CD4-positive, alpha-beta T cell treated with Interleukin-6 for 4 hours (primary cell): ENCODE measurements at regions not wholly inside any gene's neighbourhood (a gene's known extent, or its start where the extent isn't known, plus 50 kb on each side); places are given as distances from the start of the nearest gene placed in this dataset.

Experiments
- DNase-seq: peaks from one replicate; pipeline ENCODE4 v3.0.0-alpha.2; 2020; ENCODE audit warnings: mixed read lengths

- DNase-seq = no peak
Measured at GRCh38 chr2:146532509-146533147, 1312.2 kb upstream of the ACVR2A start.

DNA sequence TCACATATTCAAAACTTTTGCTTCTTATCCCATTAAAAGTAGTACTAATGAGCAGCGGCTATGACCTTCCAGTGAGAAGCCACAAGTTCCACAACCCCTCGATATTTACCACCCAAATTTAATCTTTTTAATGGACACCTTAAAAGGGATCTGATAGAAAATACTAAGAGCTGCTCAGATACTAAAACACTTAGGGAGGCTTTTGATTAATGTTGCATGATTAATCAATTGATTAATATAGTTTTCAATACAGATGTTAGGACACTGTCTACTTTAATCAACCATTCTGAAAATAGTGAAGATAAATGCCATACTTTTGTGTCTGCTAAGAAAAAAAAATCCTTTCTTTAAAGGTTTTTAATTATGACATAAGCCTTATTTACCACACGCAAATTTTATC is 1312.8 kb upstream of the ACVR2A start:
- no peak for DNase-seq

DNA sequence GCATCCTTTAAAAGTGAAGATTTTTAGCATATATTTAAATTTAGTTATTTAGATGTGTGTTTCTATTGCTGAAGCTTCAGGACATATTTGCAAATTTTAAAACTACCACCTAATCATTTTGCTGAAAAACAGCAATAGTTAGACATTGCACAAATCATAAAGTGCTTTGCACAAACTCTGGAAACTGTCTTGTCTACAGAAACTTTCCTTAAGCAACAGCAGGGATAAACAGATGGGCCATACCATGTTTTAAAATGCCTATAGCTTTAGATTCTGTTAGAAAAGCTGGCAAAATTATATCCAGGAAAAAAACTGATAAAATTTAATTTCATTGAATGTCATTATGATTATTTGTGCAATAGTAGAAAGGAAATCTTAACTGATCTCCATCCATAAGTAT is 1313.9 kb upstream of the ACVR2A start:
- no peak for DNase-seq

DNA sequence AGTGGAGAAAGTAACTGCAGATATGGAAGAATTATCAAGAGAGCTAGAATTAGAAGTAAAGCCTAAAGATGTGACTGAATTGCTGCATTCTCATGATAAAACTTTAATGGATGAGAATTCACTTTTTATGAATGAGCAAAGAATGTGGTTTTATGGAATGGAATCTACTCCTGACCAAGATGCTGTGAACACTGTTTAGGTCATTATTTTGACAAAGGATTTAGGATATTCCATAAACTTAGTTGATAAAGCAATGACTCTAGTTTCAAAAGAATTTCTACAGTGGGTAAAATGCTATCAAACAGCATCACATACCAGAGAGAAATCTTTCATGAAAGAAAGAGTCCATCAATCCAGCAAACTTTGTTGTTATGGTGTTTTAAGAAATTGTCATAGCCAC is 1317.7 kb upstream of the ACVR2A start:
- DNase-seq = no peak

GRCh38 chr2:146523196-146523595 is 1321.6 kb upstream of the ACVR2A start:
- no peak for DNase-seq

DNA sequence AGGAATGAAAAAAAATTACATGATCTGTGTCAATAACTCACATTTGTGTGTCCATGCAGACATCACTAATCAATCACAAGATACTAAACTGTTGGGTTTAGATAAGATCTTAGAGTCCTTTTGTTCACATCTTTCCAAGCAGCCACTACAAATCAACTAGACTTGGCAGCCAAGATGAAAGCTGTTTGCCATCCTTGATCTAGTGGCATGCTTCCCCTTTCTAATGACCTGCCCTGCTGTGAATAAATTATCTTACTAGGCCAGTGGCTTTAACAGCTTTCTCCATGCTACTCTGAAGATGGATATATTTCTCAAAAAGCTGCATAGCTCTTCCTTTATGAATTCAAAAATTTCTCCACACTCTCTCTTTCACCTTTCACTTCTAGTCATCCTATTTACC is 1338.0 kb upstream of the ACVR2A start:
- DNase-seq = no peak

DNA sequence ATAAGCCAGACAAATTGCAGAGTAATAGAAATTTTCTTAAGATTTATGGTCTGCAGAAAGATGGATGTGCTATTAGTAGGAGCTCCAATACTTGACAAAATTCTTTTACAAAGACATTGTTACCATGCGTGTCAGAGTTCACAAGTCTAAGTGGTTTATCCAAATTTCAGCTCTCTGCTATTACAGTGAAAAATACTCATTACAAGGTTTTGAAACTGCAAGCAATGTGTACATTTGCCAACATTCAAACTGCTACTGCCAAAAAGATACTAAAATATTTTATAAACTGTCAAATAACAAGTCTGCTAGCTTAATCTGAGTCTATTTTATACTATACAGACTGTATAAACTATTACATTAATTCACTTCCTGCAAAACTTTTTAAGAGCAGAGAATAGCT is 1341.5 kb upstream of the ACVR2A start:
- no peak for DNase-seq

- DNase-seq = no peak
Measured at GRCh38 chr2:146496248-146496647, 1348.6 kb upstream of the ACVR2A start.

- no peak for DNase-seq
Measured at GRCh38 chr2:146489386-146489785, 1355.4 kb upstream of the ACVR2A start.

GRCh38 chr2:146481629-146482028 is 1363.2 kb upstream of the ACVR2A start:
- DNase-seq = no peak

DNA sequence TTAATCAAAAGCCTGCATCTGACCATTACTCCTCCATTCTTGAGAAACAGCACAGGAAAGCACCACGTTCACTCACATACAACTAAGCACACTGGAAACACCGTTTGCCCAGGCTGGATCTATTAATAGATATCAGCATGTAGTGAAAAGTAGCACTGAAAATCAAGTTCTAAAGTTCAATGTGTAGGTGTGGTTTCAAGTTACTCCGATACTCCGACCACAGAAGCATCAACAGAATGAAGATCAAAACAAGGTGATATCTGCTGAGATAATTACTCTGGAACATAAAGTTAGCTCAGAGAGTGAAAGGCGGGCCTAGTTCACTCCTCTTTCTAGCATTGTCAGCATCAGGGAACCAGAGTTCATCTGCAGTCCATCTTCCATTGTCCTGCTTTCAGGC is 1367.4 kb upstream of the ACVR2A start:
- no peak for DNase-seq

DNA sequence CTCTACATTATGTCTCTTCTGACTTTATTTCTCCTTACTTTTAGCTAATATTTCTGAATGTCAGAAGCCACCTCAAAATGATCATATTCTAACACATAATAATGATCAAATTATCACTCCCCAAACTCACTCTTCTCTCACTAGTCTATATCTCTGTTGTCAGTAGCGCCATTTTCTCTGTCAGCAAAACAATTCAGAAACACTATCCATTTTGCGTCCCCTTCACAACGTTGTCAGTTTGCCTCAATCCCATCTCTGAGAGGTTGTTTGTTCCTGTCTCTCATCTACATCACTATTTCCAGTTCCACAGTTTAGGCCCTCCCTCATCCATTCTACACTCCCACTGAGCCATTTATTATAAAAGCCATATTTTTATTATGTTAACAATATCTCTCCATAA is 1376.3 kb upstream of the ACVR2A start:
- no peak for DNase-seq

GRCh38 chr2:146467425-146467824 is 1377.4 kb upstream of the ACVR2A start:
- DNase-seq = no peak

- no peak for DNase-seq
Measured at GRCh38 chr2:146465460-146465859, 1379.4 kb upstream of the ACVR2A start.

DNA sequence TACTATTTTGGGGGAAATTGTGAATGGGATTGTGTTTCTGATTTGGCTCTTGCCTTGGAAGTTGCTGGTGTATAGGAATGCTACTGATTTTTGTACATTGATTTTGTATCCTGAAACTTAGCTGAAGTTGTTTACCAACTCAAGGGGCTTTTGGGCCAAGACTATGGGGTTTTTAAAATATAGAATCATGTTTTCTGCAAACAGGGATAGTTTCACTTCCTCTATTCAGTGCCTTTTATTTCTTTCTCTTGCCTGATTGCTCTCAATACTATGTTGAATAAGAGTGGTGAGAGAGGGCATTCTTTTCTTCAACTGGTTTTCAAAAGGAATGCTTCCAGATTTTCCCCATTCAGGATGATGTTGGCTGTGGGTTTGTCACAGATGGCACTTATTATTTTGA is 1383.8 kb upstream of the ACVR2A start:
- DNase-seq = no peak

GRCh38 chr2:146458585-146458984 is 1386.2 kb upstream of the ACVR2A start:
- DNase-seq = no peak

DNA sequence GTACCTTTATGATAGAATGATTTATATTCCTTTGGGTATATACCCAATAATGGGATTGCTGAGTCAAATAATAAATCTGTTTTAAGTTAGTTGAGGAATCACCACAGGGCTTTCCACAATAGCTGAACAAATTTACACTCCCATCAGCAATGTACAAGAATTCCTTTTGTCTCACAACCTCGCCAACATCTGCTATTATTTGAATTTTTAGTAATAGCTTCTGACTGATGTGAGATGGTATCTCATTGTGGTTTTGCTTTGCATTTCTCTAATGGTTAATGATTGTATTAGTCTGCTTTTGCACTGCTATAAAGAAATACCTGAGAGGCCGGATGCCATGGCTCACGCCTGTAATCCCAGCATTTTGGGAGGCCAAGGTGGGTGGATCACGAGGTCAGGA is 1387.6 kb upstream of the ACVR2A start:
- no peak for DNase-seq

DNA sequence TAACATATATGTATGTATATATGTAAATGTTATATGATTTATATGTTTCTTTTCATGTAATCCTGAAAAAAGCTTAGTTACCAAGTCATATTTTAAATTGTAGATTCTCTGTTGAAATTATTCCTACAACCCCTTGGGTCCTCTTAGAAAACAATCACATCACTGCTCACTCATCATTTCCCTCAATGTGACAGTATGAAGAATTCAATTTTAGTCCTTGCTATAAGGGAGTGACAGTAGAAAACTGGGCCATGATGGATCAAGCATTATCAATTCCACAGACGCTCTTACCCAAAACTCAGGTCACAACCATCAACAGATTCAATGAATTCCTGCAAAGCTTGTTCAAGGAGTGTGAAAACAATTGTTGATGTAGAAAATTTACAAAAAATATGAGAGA is 1389.5 kb upstream of the ACVR2A start:
- DNase-seq = no peak

- no peak for DNase-seq
Measured at GRCh38 chr2:146451972-146452371, 1392.9 kb upstream of the ACVR2A start.

GRCh38 chr2:146450131-146450530 is 1394.7 kb upstream of the ACVR2A start:
- no peak for DNase-seq

DNA sequence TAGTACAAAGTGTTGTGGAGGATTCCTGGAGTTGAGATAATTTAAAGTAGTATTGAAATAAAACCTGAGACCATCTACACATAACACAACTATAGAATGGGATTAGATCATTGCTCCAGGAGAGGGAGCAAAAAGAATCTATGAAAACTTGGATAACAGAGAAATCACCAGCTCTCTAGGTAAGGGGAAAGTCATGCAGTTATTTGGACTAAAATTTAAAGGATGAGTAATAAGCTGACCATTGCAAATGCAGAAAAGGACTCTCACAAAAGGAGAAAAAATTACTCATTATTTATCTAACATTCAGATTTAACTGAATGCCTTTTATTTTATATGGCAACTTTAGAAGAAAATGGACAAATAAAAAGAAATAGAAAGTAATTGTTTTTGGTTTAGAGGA is 1399.8 kb upstream of the ACVR2A start:
- no peak for DNase-seq

- DNase-seq = no peak
Measured at GRCh38 chr2:146444085-146444484, 1400.7 kb upstream of the ACVR2A start.

DNA sequence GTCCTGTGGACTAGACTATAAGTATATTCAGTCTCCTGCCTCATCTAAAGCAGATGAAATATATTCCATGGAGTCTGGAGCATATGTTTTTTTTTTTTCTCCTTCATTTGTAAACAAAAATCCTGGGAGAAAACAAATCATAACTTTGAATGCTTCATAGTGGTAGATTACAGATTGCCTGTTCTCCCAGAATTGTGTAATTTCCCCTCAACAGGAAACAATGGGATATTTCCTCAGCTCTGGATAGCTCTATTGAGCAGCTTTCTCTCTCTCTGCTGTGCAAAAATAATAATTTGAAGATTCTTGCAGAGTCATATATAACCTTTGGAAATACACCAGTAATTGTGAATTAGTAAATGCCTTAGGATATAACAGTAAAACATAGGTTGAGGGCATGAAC is 1406.6 kb upstream of the ACVR2A start:
- DNase-seq = no peak

DNA sequence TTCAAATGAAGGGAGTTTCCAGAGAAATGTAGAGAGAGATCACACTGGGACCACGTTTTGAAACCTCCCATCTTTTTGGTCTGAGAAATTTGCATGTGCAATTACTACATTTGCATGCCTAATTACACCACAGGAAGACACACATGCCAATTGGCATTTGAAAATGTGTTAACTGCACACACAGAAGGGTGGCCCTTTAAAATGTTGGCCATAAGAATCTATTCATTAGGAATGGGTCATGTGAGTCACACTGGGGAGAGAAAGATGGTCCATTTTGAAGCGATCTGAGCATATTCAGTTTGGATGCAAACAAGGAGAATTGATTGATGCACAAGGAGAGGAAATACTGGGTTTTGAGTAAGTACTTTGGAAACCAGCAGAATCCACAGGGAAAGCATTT is 1407.1 kb upstream of the ACVR2A start:
- DNase-seq = no peak

GRCh38 chr2:146433116-146433875 is 1411.5 kb upstream of the ACVR2A start:
- DNase-seq = no peak
